ENCODE measurements at regions not wholly inside any gene's neighbourhood (a gene's known extent, or its start where the extent isn't known, plus 50 kb on each side); places are given as distances from the start of the nearest gene placed in this dataset.

DNA sequence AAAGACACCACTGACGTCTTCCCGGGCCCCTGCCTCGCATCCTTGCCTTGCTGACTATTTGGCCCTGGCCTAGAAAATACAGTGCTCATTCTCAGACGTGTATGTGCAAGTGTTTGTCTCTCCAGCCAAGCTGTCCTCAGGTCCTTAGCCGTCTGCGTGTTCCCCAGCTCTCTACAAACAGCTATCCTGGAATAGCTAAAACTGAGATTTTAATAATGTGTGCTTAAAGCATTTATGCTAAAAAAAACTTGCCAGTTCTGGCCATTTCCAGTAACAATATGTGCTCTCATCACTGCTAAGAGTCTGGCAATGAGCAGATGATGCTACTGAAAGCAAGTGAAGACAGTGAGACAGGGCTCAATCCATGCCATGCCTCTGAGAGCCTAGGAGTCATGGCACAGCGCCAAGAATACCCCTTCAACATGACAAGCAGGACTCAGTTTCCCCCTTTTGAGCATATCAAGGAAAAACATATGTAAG is 55.7 kb downstream of the IRF2BP2 start:
- H3K4me3 ChIP-seq (ENCODE audit: low read depth, low read length) = no peak overlapping the region
- H3K9me3 ChIP-seq (ENCODE audit: severe bottlenecking) = no peaks in the 10 kb centered on the region
- no peaks in the 10 kb centered on the region for H3K27me3 ChIP-seq (ENCODE audit: insufficient read depth, low read depth, severe bottlenecking)
- no peaks in the 10 kb centered on the region for H3K36me3 ChIP-seq
- H3K27ac ChIP-seq = no peak overlapping the region
- TF ChIP-seq, protein P1, sequence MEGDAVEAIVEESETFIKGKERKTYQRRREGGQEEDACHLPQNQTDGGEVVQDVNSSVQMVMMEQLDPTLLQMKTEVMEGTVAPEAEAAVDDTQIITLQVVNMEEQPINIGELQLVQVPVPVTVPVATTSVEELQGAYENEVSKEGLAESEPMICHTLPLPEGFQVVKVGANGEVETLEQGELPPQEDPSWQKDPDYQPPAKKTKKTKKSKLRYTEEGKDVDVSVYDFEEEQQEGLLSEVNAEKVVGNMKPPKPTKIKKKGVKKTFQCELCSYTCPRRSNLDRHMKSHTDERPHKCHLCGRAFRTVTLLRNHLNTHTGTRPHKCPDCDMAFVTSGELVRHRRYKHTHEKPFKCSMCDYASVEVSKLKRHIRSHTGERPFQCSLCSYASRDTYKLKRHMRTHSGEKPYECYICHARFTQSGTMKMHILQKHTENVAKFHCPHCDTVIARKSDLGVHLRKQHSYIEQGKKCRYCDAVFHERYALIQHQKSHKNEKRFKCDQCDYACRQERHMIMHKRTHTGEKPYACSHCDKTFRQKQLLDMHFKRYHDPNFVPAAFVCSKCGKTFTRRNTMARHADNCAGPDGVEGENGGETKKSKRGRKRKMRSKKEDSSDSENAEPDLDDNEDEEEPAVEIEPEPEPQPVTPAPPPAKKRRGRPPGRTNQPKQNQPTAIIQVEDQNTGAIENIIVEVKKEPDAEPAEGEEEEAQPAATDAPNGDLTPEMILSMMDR (IDR thresholded peaks at IDR 0.05; ENCODE audit: low read depth, low read length) = no peak
- no peak for DNase-seq

DNA sequence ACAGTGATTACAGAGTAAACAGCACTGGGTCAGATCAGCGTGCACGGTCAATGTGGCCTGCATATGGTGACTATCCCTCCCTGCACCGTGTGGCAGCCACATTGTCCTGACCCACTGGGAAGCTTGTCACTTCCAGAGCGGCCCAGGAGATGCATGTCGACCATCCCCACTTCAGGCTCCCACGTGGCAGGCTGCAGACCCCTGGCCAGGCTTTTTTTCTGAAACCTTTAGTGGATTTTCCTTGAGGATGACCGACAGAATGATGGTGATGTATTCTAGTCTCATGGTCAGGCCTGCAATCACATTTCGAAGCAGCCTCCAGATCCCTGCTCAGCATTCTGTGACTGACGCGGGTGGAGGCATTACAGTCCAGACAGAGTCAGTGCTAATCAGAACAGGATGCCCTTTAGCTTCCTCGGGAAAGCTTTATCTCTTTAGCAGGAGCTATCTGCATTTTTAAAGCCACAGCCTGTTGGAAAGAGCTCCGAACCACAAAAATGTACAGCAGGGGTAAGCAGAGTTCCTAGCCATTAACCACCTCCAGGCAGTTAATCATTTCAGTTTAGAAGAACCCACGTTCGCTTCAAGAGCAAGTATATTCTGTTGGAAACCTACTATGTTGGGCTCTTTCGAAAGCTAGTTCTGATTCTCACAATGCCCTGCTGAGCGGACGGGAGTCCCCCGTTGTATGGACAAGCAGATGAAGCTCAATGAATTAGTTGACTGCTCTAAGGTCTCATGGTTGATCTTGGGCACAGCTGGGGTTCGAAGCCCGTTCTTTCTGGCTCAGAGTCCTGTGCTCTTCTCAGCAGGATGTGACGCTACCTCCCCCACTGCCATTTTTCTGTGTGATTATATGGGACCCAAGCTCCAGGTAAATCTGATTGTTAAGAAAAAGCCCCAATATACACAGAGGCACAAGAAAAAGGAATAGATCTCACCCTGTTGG is 56.5 kb downstream of the IRF2BP2 start:
- Histone ChIP-seq H3K36me3 (no peaks in the 10 kb centered on the region), H3K27ac (no peak overlapping the region), H3K4me3 (ENCODE audit: low read depth, low read length) (no peak overlapping the region), H3K9me3 (ENCODE audit: severe bottlenecking) (no peaks in the 10 kb centered on the region), H3K27me3 (ENCODE audit: insufficient read depth, low read depth, severe bottlenecking) (no peaks in the 10 kb centered on the region)
- TF ChIP-seq, protein P1 (IDR thresholded peaks at IDR 0.05; ENCODE audit: low read depth, low read length) = no peak
- DNase-seq = no peak

DNA sequence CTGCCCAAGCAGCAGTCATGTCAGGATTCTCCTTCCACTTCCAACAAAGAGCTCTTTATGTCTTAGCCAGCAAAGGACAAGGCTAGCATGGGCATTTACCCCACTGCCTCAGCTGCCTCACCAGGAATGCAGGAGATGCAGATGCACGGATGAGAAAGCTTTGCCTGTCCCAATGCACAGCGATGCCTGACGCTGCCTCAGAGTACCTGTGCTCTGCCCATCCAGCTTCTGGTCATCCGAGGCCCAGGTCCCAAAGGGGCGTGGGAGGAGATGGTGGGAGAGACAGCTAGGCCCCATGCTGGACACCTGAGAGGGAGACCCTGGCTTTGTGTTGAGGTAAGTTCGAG is 59.0 kb downstream of the IRF2BP2 start:
- Histone ChIP-seq H3K4me3 (ENCODE audit: low read depth, low read length) (no peak overlapping the region), H3K27ac (no peak overlapping the region), H3K27me3 (ENCODE audit: insufficient read depth, low read depth, severe bottlenecking) (no peaks in the 10 kb centered on the region), H3K36me3 (no peaks in the 10 kb centered on the region), H3K9me3 (ENCODE audit: severe bottlenecking) (no peaks in the 10 kb centered on the region)
- TF ChIP-seq, protein P1 (IDR thresholded peaks at IDR 0.05; ENCODE audit: low read depth, low read length) = no peak
- DNase-seq = no peak

DNA sequence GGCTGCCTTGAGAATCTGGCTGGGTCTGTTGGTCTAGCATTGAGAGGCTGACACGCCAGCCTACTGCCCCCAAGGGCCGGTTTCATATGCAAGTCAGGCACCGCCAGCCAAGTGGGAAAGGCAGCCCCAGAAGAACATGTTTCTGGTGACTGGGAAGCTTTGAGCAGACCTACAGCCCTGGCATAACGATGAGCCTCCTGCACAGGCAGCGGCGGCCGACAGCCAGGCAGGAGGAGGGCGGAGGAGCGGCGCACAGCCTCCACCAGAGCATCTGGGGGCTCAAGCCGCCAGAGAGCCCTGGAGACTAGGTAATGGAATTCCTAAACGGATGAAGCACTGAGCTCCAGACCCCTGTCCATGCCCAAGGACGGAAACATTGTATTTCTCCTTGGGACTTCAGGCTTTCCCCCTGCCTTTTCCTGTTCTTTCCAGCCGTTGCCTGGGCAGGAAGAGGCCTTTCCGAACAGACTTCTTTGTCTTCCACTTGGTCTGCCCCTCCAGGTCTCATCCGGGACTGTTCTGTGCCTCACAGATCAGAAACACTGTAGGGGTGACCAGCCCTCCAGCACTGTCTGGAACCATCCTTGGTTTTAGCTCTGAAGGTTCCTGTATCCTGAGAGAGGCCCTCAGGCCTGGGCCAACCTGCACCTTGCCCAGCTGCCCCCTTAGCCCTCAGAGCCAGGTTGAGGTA is 59.5 kb downstream of the IRF2BP2 start:
- H3K9me3 ChIP-seq (ENCODE audit: severe bottlenecking) = no peaks in the 10 kb centered on the region
- no peak overlapping the region for H3K27ac ChIP-seq
- TF ChIP-seq, protein P1 (IDR thresholded peaks at IDR 0.05; ENCODE audit: low read depth, low read length) = no peak
- H3K36me3 ChIP-seq = no peaks in the 10 kb centered on the region
- no peak overlapping the region for H3K4me3 ChIP-seq (ENCODE audit: low read depth, low read length)
- H3K27me3 ChIP-seq (ENCODE audit: insufficient read depth, low read depth, severe bottlenecking) = no peaks in the 10 kb centered on the region
- DNase-seq = no peak

DNA sequence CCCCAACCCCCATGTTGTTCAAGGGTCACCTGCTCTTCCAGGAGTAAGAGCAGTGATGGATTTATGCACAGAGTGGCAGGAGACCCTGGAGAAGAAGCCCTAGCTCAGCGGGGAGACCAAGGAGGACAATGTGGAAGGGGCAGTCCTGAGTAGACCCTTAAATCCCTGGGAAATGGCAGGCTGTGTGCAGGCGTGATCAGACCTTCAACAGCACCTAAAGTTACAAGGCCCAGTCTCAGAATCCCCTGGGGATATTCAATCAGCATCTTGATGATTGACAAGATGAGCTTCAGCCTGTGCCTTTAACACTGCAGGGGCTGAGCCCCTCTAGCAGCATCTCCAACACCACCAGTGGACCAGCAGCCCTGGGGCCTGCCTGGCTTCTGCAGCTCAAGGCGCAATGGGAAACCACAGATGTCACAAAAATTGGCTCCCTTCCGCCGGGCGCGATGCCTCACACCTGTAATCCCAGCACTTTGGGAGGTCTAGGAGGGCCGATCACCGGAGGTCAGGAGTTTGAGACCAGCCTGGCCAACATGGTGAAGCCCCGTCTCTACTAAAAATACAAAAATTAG is 60.4 kb downstream of the IRF2BP2 start:
- Histone ChIP-seq H3K4me3 (ENCODE audit: low read depth, low read length) (no peak overlapping the region), H3K36me3 (no peaks in the 10 kb centered on the region), H3K27ac (no peak overlapping the region), H3K27me3 (ENCODE audit: insufficient read depth, low read depth, severe bottlenecking) (no peaks in the 10 kb centered on the region), H3K9me3 (ENCODE audit: severe bottlenecking) (no peaks in the 10 kb centered on the region)
- no peak for DNase-seq
- TF ChIP-seq, protein P1 (IDR thresholded peaks at IDR 0.05; ENCODE audit: low read depth, low read length) = no peak
